GM23248 (cell line): ENCODE measurements at regions not wholly inside any gene's neighbourhood (a gene's known extent, or its start where the extent isn't known, plus 50 kb on each side); places are given as distances from the start of the nearest gene placed in this dataset.

Source experiments
- DNase-seq: peaks from one replicate; pipeline ENCODE4 v3.0.0-alpha.2; 2015
- H2AFZ ChIP-seq: fragments of 200-600 bp; sonication (generic); 2 replicates; pipeline ENCODE4 v1.6.1; 2016; ENCODE audit warnings: antibody characterized with exemption
- H3F3A ChIP-seq: fragments of 200-600 bp; sonication (generic); 2 replicates; pipeline ENCODE4 v1.6.1; 2016; ENCODE audit warnings: mild to moderate bottlenecking, antibody characterized with exemption, mixed run types; ENCODE audit not compliant: insufficient read depth
- H3K27ac ChIP-seq: fragments of 200-600 bp; sonication (generic); 2 replicates; pipeline ENCODE4 v1.5.1; 2016; ENCODE audit warnings: mild to moderate bottlenecking
- H3K27me3 ChIP-seq: fragments of 200-600 bp; sonication (generic); replicated peaks from 2 replicates; pipeline ENCODE4 v1.6.1; 2016; ENCODE audit warnings: mild to moderate bottlenecking; ENCODE audit not compliant: insufficient read depth
- H3K36me3 ChIP-seq: fragments of 200-600 bp; sonication (generic); 2 replicates; pipeline ENCODE4 v1.6.1; 2016; ENCODE audit warnings: low read depth, mild to moderate bottlenecking
- H3K4me1 ChIP-seq: fragments of 200-600 bp; sonication (generic); 2 replicates; pipeline ENCODE4 v1.6.1; 2016; ENCODE audit warnings: mild to moderate bottlenecking; ENCODE audit not compliant: insufficient read depth
- H3K4me2 ChIP-seq: fragments of 200-600 bp; sonication (generic); one replicate; pipeline ENCODE4 v1.6.1; 2016; ENCODE audit warnings: mild to moderate bottlenecking; ENCODE audit not compliant: unreplicated experiment
- H3K4me3 ChIP-seq: fragments of 200-600 bp; sonication (generic); 2 replicates; pipeline ENCODE4 v1.5.1; 2016; ENCODE audit warnings: mild to moderate bottlenecking
- H3K79me2 ChIP-seq: fragments of 200-600 bp; sonication (generic); 2 replicates; pipeline ENCODE4 v1.6.1; 2016; ENCODE audit warnings: mild to moderate bottlenecking; ENCODE audit not compliant: insufficient read depth
- H3K9ac ChIP-seq: fragments of 200-600 bp; sonication (generic); 2 replicates; pipeline ENCODE4 v1.6.1; 2016; ENCODE audit warnings: mild to moderate bottlenecking
- H3K9me2 ChIP-seq: fragments of 200-600 bp; sonication (generic); 2 replicates; pipeline ENCODE4 v1.6.1; 2016; ENCODE audit warnings: mixed run types, mild to moderate bottlenecking, moderate library complexity; ENCODE audit not compliant: insufficient read depth
- H3K9me3 ChIP-seq: fragments of 200-600 bp; sonication (generic); one replicate; pipeline ENCODE4 v1.6.1; 2017; ENCODE audit warnings: low read depth
- H4K20me1 ChIP-seq: fragments of 200-600 bp; sonication (generic); 2 replicates; pipeline ENCODE4 v1.6.0; 2016; ENCODE audit not compliant: insufficient read depth
- EZH2 ChIP-seq: fragments of 200-600 bp; sonication (generic); IDR thresholded peaks from 2 replicates; pipeline ENCODE4 v1.6.1; 2018; ENCODE audit warnings: antibody characterized with exemption, mild to moderate bottlenecking; ENCODE audit not compliant: insufficient read depth, poor library complexity, severe bottlenecking
- EZH2phosphoT487 ChIP-seq: fragments of 200-600 bp; sonication (generic); IDR thresholded peaks from 2 replicates; pipeline ENCODE4 v1.6.1; 2018; ENCODE audit warnings: antibody characterized with exemption, moderate library complexity, mild to moderate bottlenecking, low read depth; ENCODE audit not compliant: insufficient read depth
- WGBS, 2 experiments: methylation state at CpG; one replicate each; pipeline ENCODE4 v1.1.6; 2015 to 2017; ENCODE audit warnings: low lambda C conversion rate in 2 of 2, low coverage in 1 of 2; ENCODE audit errors: missing lambda C conversion rate in 2 of 2; 5-methylcytosine and 5-hydroxymethylcytosine counted together
- in situ Hi-C: fragments of 300-500 bp; cut with MboI; formaldehyde crosslinking; loops from 2 replicates; pipeline ENCODE4 v1.15.0; 2020

DNA sequence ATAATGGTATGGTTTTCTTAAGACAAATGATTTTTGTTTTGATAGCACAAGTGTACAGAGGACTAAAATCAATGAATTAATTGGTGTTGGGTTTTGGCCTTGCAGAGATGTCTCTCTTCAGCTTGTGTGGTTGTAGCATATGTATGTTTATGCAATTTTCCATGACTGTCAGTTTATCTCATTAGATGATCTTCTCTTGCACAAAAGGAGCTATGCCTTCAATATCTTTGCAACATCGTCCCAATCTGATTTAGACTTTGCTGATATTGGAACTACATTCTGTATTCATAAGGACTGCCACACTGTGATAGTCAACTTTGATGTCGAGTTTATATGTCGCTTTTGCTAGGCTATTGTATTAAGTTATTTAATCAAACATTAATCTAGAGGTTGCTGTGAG lies 140.0 kb upstream of the TAF11L2 start:
- Histone ChIP-seq H3K4me3 (no peak overlapping the region), H2AFZ (no peak overlapping the region), H3K4me2 (no peak overlapping the region), H3K79me2 (no peaks in the 10 kb centered on the region), H3K27me3 (no peaks in the 10 kb centered on the region), H3K9ac (no peak overlapping the region), H3K9me3 (no peaks in the 10 kb centered on the region), H3K9me2 (no peaks in the 10 kb centered on the region), H3K36me3 (no peaks in the 10 kb centered on the region), H3K27ac (no peak overlapping the region), H3K4me1 (peaks cover 10% of the 10 kb centered on the region), H4K20me1 (no peaks in the 10 kb centered on the region), H3F3A (peaks cover 17% of the 10 kb centered on the region)
- WGBS, 2 experiments = 96 to 98% methylated on average over 3 of the region's 3 CpGs
- DNase-seq = no peak
- in situ Hi-C loops = no loop called here
- TF ChIP-seq EZH2 (no peak), EZH2phosphoT487 (no peak)

DNA sequence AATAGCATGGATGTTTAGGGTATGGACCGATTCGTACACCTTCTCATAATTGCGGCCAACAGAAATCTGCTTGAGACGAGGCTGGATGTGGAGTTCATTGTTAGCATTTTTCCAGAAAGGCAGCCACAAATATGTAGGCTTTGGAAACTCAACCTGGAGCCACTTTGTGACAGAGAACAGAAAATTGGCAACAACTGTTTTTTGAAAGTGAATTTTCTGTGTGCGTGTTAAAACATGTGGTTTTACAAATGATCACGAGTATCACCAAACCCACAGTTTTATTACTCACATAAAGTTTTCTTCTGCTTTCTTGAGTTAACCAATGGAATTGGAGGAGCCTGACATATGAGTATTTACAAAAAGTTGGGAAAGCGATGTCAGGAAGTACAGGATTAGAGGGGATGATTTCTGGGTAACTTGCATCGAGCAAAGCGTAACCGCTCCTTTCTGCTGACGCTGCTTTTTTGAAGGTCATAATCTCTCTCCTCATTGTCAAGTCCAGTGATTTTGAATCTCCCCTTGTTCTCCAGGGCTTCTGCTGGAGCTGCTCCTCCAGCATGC lies 138.5 kb upstream of the TAF11L2 start:
- H3K27me3 ChIP-seq = no peaks in the 10 kb centered on the region
- DNase-seq = peak; percentile 88
- TF ChIP-seq EZH2 (no peak), EZH2phosphoT487 (no peak)
- H3K4me2 ChIP-seq = peak overlapping the region; percentile 79
- no peaks in the 10 kb centered on the region for H3K9me3 ChIP-seq
- peak overlapping the region; percentile 52 for H3K27ac ChIP-seq
- H3K9ac ChIP-seq = peak overlapping the region; percentile 67
- no peaks in the 10 kb centered on the region for H3K79me2 ChIP-seq
- in situ Hi-C loops = no loop called here
- 4 to 10% methylated on average over 11 of the region's 11 CpGs for WGBS, 2 experiments
- peaks cover 17% of the 10 kb centered on the region for H3F3A ChIP-seq
- H3K36me3 ChIP-seq = no peaks in the 10 kb centered on the region
- peaks cover 10% of the 10 kb centered on the region for H3K4me1 ChIP-seq
- no peaks in the 10 kb centered on the region for H3K9me2 ChIP-seq
- H2AFZ ChIP-seq = peak overlapping the region; percentile 76
- peak overlapping the region; percentile 58 for H3K4me3 ChIP-seq
- no peaks in the 10 kb centered on the region for H4K20me1 ChIP-seq

DNA sequence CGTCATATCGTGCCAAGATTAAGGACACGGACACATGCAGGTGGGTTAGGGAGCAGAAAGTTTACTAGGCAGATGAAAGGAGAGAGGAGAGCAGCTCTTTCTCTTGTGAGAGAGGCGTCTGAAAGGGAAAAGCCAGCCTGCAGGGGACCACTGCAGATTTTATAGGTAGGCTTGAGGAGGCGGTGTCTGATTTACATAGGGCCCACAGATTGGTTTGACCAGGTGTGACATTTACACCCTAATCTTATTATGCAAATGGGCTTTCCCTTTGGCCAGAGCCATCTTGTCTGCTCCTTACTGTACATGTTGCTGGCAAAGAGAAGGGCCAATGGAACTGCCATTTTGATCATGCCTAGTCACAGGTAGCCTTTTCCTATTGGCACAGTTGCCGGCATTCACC lies 137.2 kb upstream of the TAF11L2 start:
- TF ChIP-seq EZH2phosphoT487 (no peak), EZH2 (no peak)
- Histone ChIP-seq H4K20me1 (no peaks in the 10 kb centered on the region), H3K79me2 (no peaks in the 10 kb centered on the region), H3K9ac (no peak overlapping the region), H3K9me3 (no peaks in the 10 kb centered on the region), H3K4me3 (no peak overlapping the region), H3K27ac (no peak overlapping the region), H3K27me3 (no peaks in the 10 kb centered on the region), H2AFZ (no peak overlapping the region), H3K36me3 (no peaks in the 10 kb centered on the region), H3K4me2 (no peak overlapping the region), H3K4me1 (peaks cover 10% of the 10 kb centered on the region), H3F3A (peaks cover 17% of the 10 kb centered on the region), H3K9me2 (no peaks in the 10 kb centered on the region)
- WGBS, 2 experiments = 90 to 91% methylated on average over 6 of the region's 6 CpGs
- no peak for DNase-seq
- in situ Hi-C loops = no loop called here

DNA sequence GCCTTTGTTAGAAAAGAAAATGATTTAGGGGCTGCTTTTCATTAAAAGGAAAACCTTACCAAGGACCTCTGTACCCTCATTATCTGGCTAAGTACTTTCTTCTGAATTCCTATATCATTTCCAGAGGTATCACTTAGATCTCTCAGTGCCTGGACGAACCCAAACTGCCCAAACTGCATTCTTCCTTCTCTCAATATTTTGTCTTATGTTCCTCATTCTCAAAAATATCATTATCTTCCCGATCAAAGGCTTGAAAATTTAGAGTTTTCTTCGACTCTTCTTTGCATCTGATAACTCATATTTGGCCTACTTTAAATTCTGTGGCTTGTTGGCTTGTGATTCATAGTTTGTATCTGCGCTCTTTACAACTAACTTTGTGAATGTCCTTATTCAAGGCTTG lies 136.7 kb upstream of the TAF11L2 start:
- Histone ChIP-seq H3F3A (peaks cover 17% of the 10 kb centered on the region), H3K9ac (no peak overlapping the region), H3K4me3 (no peak overlapping the region), H2AFZ (no peak overlapping the region), H3K36me3 (no peaks in the 10 kb centered on the region), H3K27me3 (no peaks in the 10 kb centered on the region), H3K9me3 (no peaks in the 10 kb centered on the region), H3K4me1 (peaks cover 10% of the 10 kb centered on the region), H3K27ac (no peak overlapping the region), H3K9me2 (no peaks in the 10 kb centered on the region), H3K4me2 (no peak overlapping the region), H4K20me1 (no peaks in the 10 kb centered on the region), H3K79me2 (no peaks in the 10 kb centered on the region)
- WGBS, 2 experiments = 93 to 94% methylated on average over 4 of the region's 4 CpGs
- no peak for DNase-seq
- in situ Hi-C loops = no loop called here
- no peak for TF ChIP-seq EZH2
